ENCODE measurements at regions not wholly inside any gene's neighbourhood (a gene's known extent, or its start where the extent isn't known, plus 50 kb on each side); places are given as distances from the start of the nearest gene placed in this dataset.
"Not testable (repeated sequence)": the region's sequence is repeated elsewhere in the genome, so short reads cannot be mapped to it uniquely, and the experiment has no call there.

DNA sequence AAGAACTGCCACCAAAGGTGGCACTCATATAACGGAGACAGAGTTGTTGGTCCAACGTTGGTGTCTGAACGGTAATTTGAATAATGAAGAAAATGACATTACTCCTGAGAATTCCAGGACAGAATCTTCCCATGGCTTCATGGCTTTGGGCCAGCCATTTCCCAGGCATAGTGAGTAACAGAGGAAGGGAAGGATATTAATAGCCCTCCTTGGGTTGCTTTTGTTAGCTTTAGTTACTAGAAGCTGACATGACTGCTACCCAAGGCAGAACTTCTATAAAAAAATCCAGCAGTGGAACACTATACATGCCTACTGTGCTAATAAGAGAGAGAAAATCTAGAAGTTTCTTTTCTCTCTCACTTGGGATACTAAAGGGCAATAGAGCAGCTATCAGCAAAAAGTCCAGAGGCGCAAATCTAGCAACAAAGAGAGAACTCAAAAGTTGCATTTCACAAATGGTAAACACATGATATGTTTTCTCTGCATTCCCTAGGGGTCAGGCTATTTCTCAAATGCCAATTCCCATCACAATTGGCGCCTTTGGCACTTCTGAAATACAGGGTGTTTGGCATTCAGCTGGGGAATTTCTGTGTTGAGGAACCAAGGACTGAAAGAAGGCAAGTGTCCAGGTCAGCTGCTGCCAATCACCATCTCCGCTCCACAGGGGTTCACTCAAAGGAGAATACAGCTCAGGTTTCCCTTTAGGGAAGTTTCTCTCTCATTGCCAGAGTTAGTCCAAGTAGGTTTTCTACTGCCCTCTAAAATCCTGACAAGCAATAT is 160.8 kb upstream of the KYNU start:
- Histone ChIP-seq H3K36me3 (ENCODE audit: control insufficient read depth, insufficient read depth, low read length) (no peaks in the 10 kb centered on the region), H3K4me3 (ENCODE audit: low read depth, low read length) (no peak overlapping the region), H3K27me3 (ENCODE audit: control insufficient read depth, insufficient read depth, low read length) (no peaks in the 10 kb centered on the region), H3K4me1 (ENCODE audit: control insufficient read depth, insufficient read depth, low read length) (peaks cover 27% of the 10 kb centered on the region), H3K27ac (ENCODE audit: low read depth, low read length) (peak overlapping the region; percentile 33), H3K9me3 (ENCODE audit: control insufficient read depth, insufficient read depth, low read length) (no peaks in the 10 kb centered on the region), H3K9ac (ENCODE audit: low read depth, low read length) (no peak overlapping the region)

- no peaks in the 10 kb centered on the region for H3K9me3 ChIP-seq (ENCODE audit: control insufficient read depth, insufficient read depth, low read length)
- no peaks in the 10 kb centered on the region for H3K27me3 ChIP-seq (ENCODE audit: control insufficient read depth, insufficient read depth, low read length)
- no peak overlapping the region for H3K9ac ChIP-seq (ENCODE audit: low read depth, low read length)
- peaks cover 17% of the 10 kb centered on the region for H3K4me1 ChIP-seq (ENCODE audit: control insufficient read depth, insufficient read depth, low read length)
- H3K4me3 ChIP-seq (ENCODE audit: low read depth, low read length) = no peak overlapping the region
- H3K36me3 ChIP-seq (ENCODE audit: control insufficient read depth, insufficient read depth, low read length) = no peaks in the 10 kb centered on the region
- H3K27ac ChIP-seq (ENCODE audit: low read depth, low read length) = no peak overlapping the region
These were observed 162.9 kb upstream of the KYNU start for GRCh38 chr2:142714600-142714999.

GRCh38 chr2:142710336-142710735 is 167.1 kb upstream of the KYNU start:
- Histone ChIP-seq H3K9me3 (ENCODE audit: control insufficient read depth, insufficient read depth, low read length) (peaks cover 2% of the 10 kb centered on the region), H3K27ac (ENCODE audit: low read depth, low read length) (no peak overlapping the region), H3K36me3 (ENCODE audit: control insufficient read depth, insufficient read depth, low read length) (no peaks in the 10 kb centered on the region), H3K4me1 (ENCODE audit: control insufficient read depth, insufficient read depth, low read length) (no peaks in the 10 kb centered on the region), H3K27me3 (ENCODE audit: control insufficient read depth, insufficient read depth, low read length) (no peaks in the 10 kb centered on the region), H3K4me3 (ENCODE audit: low read depth, low read length) (no peak overlapping the region), H3K9ac (ENCODE audit: low read depth, low read length) (no peak overlapping the region)

GRCh38 chr2:142707318-142707717 is 170.1 kb upstream of the KYNU start:
- H3K27me3 ChIP-seq (ENCODE audit: control insufficient read depth, insufficient read depth, low read length) = no peaks in the 10 kb centered on the region
- H3K4me1 ChIP-seq (ENCODE audit: control insufficient read depth, insufficient read depth, low read length) = no peaks in the 10 kb centered on the region

GRCh38 chr2:142702397-142702796 is 175.1 kb upstream of the KYNU start:
- H3K4me3 ChIP-seq (ENCODE audit: low read depth, low read length); H3K27ac ChIP-seq (ENCODE audit: low read depth, low read length); H3K27me3 ChIP-seq (ENCODE audit: control insufficient read depth, insufficient read depth, low read length); H3K9ac ChIP-seq (ENCODE audit: low read depth, low read length); H3K4me1 ChIP-seq (ENCODE audit: control insufficient read depth, insufficient read depth, low read length); H3K36me3 ChIP-seq (ENCODE audit: control insufficient read depth, insufficient read depth, low read length): not testable (repeated sequence)
- peaks cover 11% of the 10 kb centered on the region for H3K9me3 ChIP-seq (ENCODE audit: control insufficient read depth, insufficient read depth, low read length)

More at GRCh38 chr2:142707318-142707717, 170.1 kb upstream of the KYNU start:
- Histone ChIP-seq H3K36me3 (ENCODE audit: control insufficient read depth, insufficient read depth, low read length) (no peaks in the 10 kb centered on the region), H3K9me3 (ENCODE audit: control insufficient read depth, insufficient read depth, low read length) (peaks cover 7% of the 10 kb centered on the region), H3K27ac (ENCODE audit: low read depth, low read length) (no peak overlapping the region), H3K9ac (ENCODE audit: low read depth, low read length) (no peak overlapping the region), H3K4me3 (ENCODE audit: low read depth, low read length) (no peak overlapping the region)

DNA sequence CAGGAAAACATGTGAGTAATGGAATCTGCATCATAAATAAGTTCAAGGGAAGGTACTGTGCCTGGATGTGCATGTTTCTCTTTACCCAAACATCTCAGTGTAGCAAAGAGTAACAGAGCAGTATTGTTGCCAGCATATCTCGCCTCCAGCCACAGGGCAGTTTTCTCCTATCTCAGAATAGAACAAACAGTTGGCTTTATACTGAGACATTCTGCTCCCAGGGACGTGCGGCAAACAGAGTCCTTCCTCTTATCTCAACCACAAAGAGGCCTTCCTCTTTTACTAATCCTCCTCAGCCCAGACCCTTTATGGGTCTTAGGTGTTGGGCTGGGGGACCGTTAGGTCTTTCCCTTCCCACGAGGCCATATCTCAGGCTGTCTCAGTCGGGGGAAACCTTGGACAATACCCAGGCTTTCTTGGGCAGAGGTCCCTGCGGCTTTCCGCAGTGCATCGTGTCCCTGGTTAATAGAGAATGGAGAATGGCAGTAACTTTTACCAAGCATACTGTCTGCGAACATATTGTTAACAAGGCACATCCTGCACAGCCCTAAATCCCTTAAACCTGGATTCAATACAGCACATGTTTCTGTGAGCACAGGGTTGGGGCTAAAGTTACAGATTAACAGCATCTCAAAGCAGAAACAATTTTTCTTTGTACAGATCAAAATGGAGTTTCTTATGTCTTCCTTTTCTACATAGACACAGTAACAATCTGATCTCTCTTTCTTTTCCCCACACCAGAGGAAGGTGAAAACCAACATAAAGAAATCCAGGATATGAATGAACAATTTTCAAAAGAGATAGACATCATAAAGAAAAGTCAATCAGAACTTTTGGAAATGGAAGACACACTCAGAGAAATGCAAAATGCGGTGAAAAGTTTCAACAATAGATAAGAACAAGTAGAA is 181.9 kb upstream of the KYNU start:
- not testable (repeated sequence) for H3K9ac ChIP-seq (ENCODE audit: low read depth, low read length); H3K36me3 ChIP-seq (ENCODE audit: control insufficient read depth, insufficient read depth, low read length); H3K4me3 ChIP-seq (ENCODE audit: low read depth, low read length); H3K27me3 ChIP-seq (ENCODE audit: control insufficient read depth, insufficient read depth, low read length); H3K4me1 ChIP-seq (ENCODE audit: control insufficient read depth, insufficient read depth, low read length); H3K9me3 ChIP-seq (ENCODE audit: control insufficient read depth, insufficient read depth, low read length)
- H3K27ac ChIP-seq (ENCODE audit: low read depth, low read length) = peak overlapping the region; percentile 6

- Histone ChIP-seq H3K4me3 (ENCODE audit: low read depth, low read length) (no peak overlapping the region), H3K9me3 (ENCODE audit: control insufficient read depth, insufficient read depth, low read length) (no peaks in the 10 kb centered on the region), H3K27ac (ENCODE audit: low read depth, low read length) (no peak overlapping the region), H3K27me3 (ENCODE audit: control insufficient read depth, insufficient read depth, low read length) (no peaks in the 10 kb centered on the region), H3K9ac (ENCODE audit: low read depth, low read length) (no peak overlapping the region), H3K4me1 (ENCODE audit: control insufficient read depth, insufficient read depth, low read length) (peaks cover 7% of the 10 kb centered on the region; the same call in 1 of the 2 replicates), H3K36me3 (ENCODE audit: control insufficient read depth, insufficient read depth, low read length) (no peaks in the 10 kb centered on the region)
These were observed 183.2 kb upstream of the KYNU start for GRCh38 chr2:142694282-142694681.

- H3K36me3 ChIP-seq (ENCODE audit: control insufficient read depth, insufficient read depth, low read length) = no peaks in the 10 kb centered on the region
- H3K27ac ChIP-seq (ENCODE audit: low read depth, low read length) = peak overlapping the region; percentile 10
- H3K4me1 ChIP-seq (ENCODE audit: control insufficient read depth, insufficient read depth, low read length) = peaks cover 7% of the 10 kb centered on the region; the same call in 1 of the 2 replicates
- no peaks in the 10 kb centered on the region for H3K9me3 ChIP-seq (ENCODE audit: control insufficient read depth, insufficient read depth, low read length)
- H3K9ac ChIP-seq (ENCODE audit: low read depth, low read length) = no peak overlapping the region
- no peak overlapping the region for H3K4me3 ChIP-seq (ENCODE audit: low read depth, low read length)
- no peaks in the 10 kb centered on the region for H3K27me3 ChIP-seq (ENCODE audit: control insufficient read depth, insufficient read depth, low read length)
These were observed 184.1 kb upstream of the KYNU start for GRCh38 chr2:142693171-142693950.

- H3K36me3 ChIP-seq (ENCODE audit: control insufficient read depth, insufficient read depth, low read length) = no peaks in the 10 kb centered on the region
- no peak overlapping the region for H3K9ac ChIP-seq (ENCODE audit: low read depth, low read length)
- no peak overlapping the region for H3K4me3 ChIP-seq (ENCODE audit: low read depth, low read length)
- H3K4me1 ChIP-seq (ENCODE audit: control insufficient read depth, insufficient read depth, low read length) = peaks cover 7% of the 10 kb centered on the region; the same call in 1 of the 2 replicates
- H3K9me3 ChIP-seq (ENCODE audit: control insufficient read depth, insufficient read depth, low read length) = no peaks in the 10 kb centered on the region
- no peaks in the 10 kb centered on the region for H3K27me3 ChIP-seq (ENCODE audit: control insufficient read depth, insufficient read depth, low read length)
- H3K27ac ChIP-seq (ENCODE audit: low read depth, low read length) = no peak overlapping the region
These were observed 188.4 kb upstream of the KYNU start for GRCh38 chr2:142688856-142689605.

DNA sequence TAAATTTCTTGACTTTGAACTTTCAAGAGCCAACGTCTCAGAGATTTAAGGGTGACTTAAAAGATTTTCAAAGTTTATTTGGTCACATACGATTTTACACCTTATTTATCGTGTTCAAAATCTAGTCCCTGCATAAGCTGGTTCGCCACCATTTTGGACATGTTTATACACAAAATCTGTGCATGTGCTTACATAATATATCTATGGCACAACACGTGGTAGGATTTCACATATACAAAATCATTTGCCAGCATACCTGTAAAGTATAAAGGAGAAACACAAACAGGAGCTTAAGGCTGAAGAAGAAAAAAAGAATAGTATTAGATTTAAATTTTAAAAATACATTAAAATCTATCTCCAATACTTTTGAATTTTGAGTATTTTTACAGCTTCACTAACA is 190.0 kb upstream of the KYNU start:
- H3K4me3 ChIP-seq (ENCODE audit: low read depth, low read length) = no peak overlapping the region
- H3K4me1 ChIP-seq (ENCODE audit: control insufficient read depth, insufficient read depth, low read length) = peaks cover 14% of the 10 kb centered on the region
- H3K36me3 ChIP-seq (ENCODE audit: control insufficient read depth, insufficient read depth, low read length) = no peaks in the 10 kb centered on the region
- no peak overlapping the region for H3K27ac ChIP-seq (ENCODE audit: low read depth, low read length)
- no peaks in the 10 kb centered on the region for H3K27me3 ChIP-seq (ENCODE audit: control insufficient read depth, insufficient read depth, low read length)
- H3K9me3 ChIP-seq (ENCODE audit: control insufficient read depth, insufficient read depth, low read length) = no peaks in the 10 kb centered on the region
- no peak overlapping the region for H3K9ac ChIP-seq (ENCODE audit: low read depth, low read length)

All from HUES48 (cell line).